ENCODE measurements at regions not wholly inside any gene's neighbourhood (a gene's known extent, or its start where the extent isn't known, plus 50 kb on each side); places are given as distances from the start of the nearest gene placed in this dataset.

GRCh38 chr11:130769782-130770535 lies 146.3 kb downstream of the SNX19 start:
- no peak for TF ChIP-seq CTCF (IDR thresholded peaks at IDR 0.05)
- no peak for TF ChIP-seq EZH2 (IDR thresholded peaks at IDR 0.05; ENCODE audit: borderline replicate concordance, insufficient read depth, low read depth, low read length, poor library complexity, severe bottlenecking)

Data from B cell (primary cell).